RWPE1 (cell line): ENCODE measurements at regions not wholly inside any gene's neighbourhood (a gene's known extent, or its start where the extent isn't known, plus 50 kb on each side); places are given as distances from the start of the nearest gene placed in this dataset.

ENCODE experiments used
- CTCF ChIA-PET: fragments of 350-600 bp; sonication (Branson Sonifier 250); formaldehyde crosslinking; extraction: SDS; loops from one replicate; lab custom pipeline; 2021; lab: Yijun Ruan, JAX
- POLR2A ChIA-PET: fragments of 400-600 bp; formaldehyde crosslinking; extraction: SDS; loops from one replicate; lab custom pipeline; 2020; ENCODE audit warnings: antibody characterized with exemption; ENCODE audit not compliant: low non-redundant PET; lab: Yijun Ruan, JAX
- DNase-seq: peaks from one replicate; pipeline ENCODE4 v3.0.0; 2012; ENCODE audit warnings: low spot score
- H3K27ac ChIP-seq: fragments of 450-650 bp; 2 replicates; pipeline ENCODE4 v1.5.1; 2017
- CTCF ChIP-seq: fragments of 450-650 bp; conservative IDR thresholded peaks from 2 replicates; pipeline ENCODE4 v1.5.1; 2017; ENCODE audit warnings: low read depth, mild to moderate bottlenecking

GRCh38 chr14:101623077-101623372 is 61.7 kb downstream of the DIO3 start:
- no peak overlapping the region for H3K27ac ChIP-seq
- DNase-seq, result no peak
- POLR2A ChIA-PET, result no interaction called here
- CTCF ChIA-PET, result no interaction called here
- no peak for TF ChIP-seq CTCF

DNA sequence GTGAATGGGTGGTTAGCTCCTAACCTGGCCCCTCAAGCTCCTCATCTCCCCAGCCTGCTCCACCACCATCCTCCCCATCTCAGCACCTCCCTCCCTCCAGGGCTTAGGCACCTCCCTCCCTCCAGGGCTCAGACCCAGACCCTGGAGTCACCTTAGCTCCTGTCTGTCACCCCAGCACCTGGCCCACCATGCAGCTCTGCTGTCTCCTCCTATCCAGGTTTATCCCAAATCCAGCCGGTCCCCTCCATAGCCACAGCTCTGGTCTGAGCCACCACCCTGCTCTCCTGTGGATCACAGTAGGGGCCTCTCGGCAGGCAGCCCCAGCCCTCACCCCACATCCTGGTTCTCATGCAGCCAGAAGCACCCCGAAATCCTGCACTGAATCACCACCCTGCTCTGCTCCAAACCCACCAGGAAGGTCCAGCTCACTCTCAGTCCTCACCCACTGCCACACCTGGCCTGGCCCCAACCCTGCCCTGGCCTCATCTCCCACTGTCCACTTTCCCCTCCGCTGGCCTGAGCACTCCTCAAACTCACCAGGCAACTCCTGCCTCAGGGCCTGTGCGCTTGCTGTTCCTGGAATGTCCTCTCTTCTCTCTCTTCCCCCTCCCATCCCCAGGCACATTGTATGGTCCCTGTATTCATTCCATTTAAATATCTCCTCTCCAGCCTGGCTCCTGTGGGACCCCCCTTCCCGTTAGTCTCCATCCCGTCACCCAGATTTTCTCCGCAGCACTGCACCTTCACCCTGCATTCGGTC is 62.6 kb downstream of the DIO3 start:
- no peak for DNase-seq
- H3K27ac ChIP-seq, result no peak overlapping the region
- ChIA-PET CTCF (no interaction called here), POLR2A (no interaction called here)
- no peak for TF ChIP-seq CTCF

DNA sequence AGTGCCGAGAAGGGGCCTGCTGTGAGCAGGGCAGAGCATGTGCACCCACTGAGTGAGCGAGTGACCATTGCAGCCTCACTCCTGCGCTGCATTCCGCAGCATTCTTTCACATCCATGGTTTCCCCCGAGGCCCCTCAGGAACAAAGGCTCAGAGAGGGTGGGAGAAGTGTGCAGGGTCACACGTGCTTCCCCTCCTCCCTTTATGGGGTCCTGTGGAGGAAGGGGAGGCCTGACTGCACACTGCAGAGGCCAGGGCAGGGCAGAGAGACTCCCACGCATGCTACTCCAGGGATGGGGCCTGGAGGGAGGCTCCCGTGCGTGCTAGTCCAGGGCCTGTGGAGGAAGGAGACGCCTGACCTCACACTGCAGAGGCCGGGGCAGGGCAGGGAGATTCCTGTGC is 63.2 kb downstream of the DIO3 start:
- TF ChIP-seq CTCF, result no peak
- H3K27ac ChIP-seq, result no peak overlapping the region
- ChIA-PET CTCF (no interaction called here), POLR2A (no interaction called here)
- DNase-seq, result no peak

- ChIA-PET CTCF (interaction anchor here (0.7 kb wide), 1 partner anchor 26 kb away, joined by 9 read pairs; no protein-coding TSS in a partner anchor), POLR2A (no interaction called here)
- no peak overlapping the region for H3K27ac ChIP-seq
- TF ChIP-seq CTCF, result no peak
- DNase-seq, result no peak
These were observed 64.2 kb downstream of the DIO3 start for GRCh38 chr14:101625336-101626097.

DNA sequence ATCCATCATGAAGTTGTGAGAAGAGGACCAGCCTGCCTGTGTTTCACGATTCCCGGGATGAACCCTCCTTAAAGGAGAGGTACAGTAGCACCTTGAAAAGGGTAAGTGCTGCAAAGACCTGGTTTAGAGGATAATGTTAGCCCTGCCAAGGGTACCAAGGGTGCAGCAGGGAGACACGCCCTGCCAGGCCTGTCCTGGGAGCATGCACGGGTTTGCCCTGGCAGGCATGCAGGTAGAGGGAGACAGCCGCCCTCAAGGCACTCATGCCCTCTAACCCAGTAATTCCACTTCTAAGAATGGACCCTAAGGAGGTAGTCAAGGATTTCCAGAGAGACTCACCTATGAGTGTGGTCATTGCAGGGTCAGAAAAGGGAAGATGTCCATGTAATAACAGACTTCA is 65.0 kb downstream of the DIO3 start:
- DNase-seq, result no peak
- H3K27ac ChIP-seq, result no peak overlapping the region
- CTCF ChIA-PET, result no interaction called here
- POLR2A ChIA-PET, result no interaction called here
- no peak for TF ChIP-seq CTCF

DNA sequence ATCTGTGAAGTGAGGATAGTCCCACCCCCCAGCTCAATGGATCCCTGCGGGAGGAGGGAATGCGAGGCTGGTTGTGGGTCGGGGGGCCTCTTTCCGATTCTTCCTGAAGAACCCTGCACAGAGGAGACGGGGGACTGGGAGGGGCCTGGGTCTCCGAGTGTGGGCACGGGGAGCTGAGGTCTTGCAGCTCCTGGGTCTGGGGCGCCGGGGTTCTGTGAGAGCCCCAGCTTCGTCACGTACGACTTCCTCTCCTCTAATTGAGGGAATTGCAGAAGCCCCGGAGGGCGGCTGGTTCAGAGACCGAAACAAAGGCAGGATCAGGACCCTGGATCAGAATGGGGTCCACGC is 66.6 kb downstream of the DIO3 start:
- POLR2A ChIA-PET, result no interaction called here
- CTCF ChIA-PET, result interaction anchor here (0.7 to 1.7 kb wide), 3 partner anchors 392 to 777 kb away, joined by 3 to 7 read pairs (median 4); no protein-coding TSS in a partner anchor
- TF ChIP-seq CTCF, result no peak
- no peak for DNase-seq
- no peak overlapping the region for H3K27ac ChIP-seq
